ENCODE measurements at regions not wholly inside any gene's neighbourhood (a gene's known extent, or its start where the extent isn't known, plus 50 kb on each side); places are given as distances from the start of the nearest gene placed in this dataset.
A peak's percentile ranks its signal among the peaks of the same experiment; 100 is the strongest.

- DNase-seq: peak; percentile 42
Observed at GRCh38 chr11:71120471-71120896, 131.9 kb downstream of the SHANK2 start.

- no peak for DNase-seq
Observed at GRCh38 chr11:71119656-71120269, 132.6 kb downstream of the SHANK2 start.

GRCh38 chr11:71118671-71119250, 133.6 kb downstream of the SHANK2 start:
- no peak for DNase-seq

GRCh38 chr11:71117311-71117710, 135.1 kb downstream of the SHANK2 start:
- DNase-seq: no peak

GRCh38 chr11:71116693-71117040, 135.7 kb downstream of the SHANK2 start:
- no peak for DNase-seq

GRCh38 chr11:71115770-71116692, 136.3 kb downstream of the SHANK2 start:
- no peak for DNase-seq

- no peak for DNase-seq
Observed at GRCh38 chr11:71114124-71114851, 138.1 kb downstream of the SHANK2 start.

- no peak for DNase-seq
Observed at GRCh38 chr11:71112990-71113389, 139.4 kb downstream of the SHANK2 start.

- DNase-seq: peak; percentile 46
Observed at GRCh38 chr11:71112454-71112853, 139.9 kb downstream of the SHANK2 start.

- DNase-seq: no peak
Observed at GRCh38 chr11:71109586-71109985, 142.8 kb downstream of the SHANK2 start.

GRCh38 chr11:71109186-71109585, 143.2 kb downstream of the SHANK2 start:
- no peak for DNase-seq

GRCh38 chr11:71108013-71108865, 144.1 kb downstream of the SHANK2 start:
- DNase-seq: no peak

GRCh38 chr11:71106671-71107070, 145.7 kb downstream of the SHANK2 start:
- no peak for DNase-seq

- no peak for DNase-seq
Observed at GRCh38 chr11:71103266-71103665, 149.1 kb downstream of the SHANK2 start.

GRCh38 chr11:71102251-71102995, 150.0 kb downstream of the SHANK2 start:
- no peak for DNase-seq

- no peak for DNase-seq
Observed at GRCh38 chr11:71101606-71102005, 150.8 kb downstream of the SHANK2 start.

GRCh38 chr11:71101046-71101445, 151.3 kb downstream of the SHANK2 start:
- no peak for DNase-seq

GRCh38 chr11:71098776-71099175, 153.6 kb downstream of the SHANK2 start:
- no peak for DNase-seq

GRCh38 chr11:71097506-71098240, 154.7 kb downstream of the SHANK2 start:
- no peak for DNase-seq

- DNase-seq: no peak
Observed at GRCh38 chr11:71096751-71097388, 155.5 kb downstream of the SHANK2 start.
